Spleen (tissue), 11 donors: ENCODE measurements at regions not wholly inside any gene's neighbourhood (a gene's known extent, or its start where the extent isn't known, plus 50 kb on each side); places are given as distances from the start of the nearest gene placed in this dataset.
"Not testable (repeated sequence)": the region's sequence is repeated elsewhere in the genome, so short reads cannot be mapped to it uniquely, and the experiment has no call there.

Source experiments
- DNase-seq: peaks from one replicate; pipeline ENCODE4 v3.0.0-alpha.2; 2020
- H3K27ac ChIP-seq, 8 donors: fragments of 200-600 bp; sonication (generic) in 7 of 8; 1 replicate in 4 of 8; 2 replicates in 4 of 8; pipeline versions ENCODE4 v1.5.0 to v1.8.0; 2016 to 2021; ENCODE audit warnings: inconsistent platforms in 4 of 8, mild to moderate bottlenecking in 4 of 8, moderate library complexity in 1 of 8
- H3K27me3 ChIP-seq, 7 donors: fragments of 200-600 bp; sonication (generic) in 6 of 7; replicated peaks in 1 of 7; 1 replicate in 4 of 7; 2 replicates in 3 of 7; pipeline versions ENCODE4 v1.5.0 to v1.8.0; 2016 to 2021; ENCODE audit warnings: inconsistent platforms in 3 of 7, mild to moderate bottlenecking in 1 of 7
- H3K36me3 ChIP-seq, 6 donors: fragments of 200-600 bp; sonication (generic) in 5 of 6; 1 replicate in 4 of 6; 2 replicates in 2 of 6; pipeline versions ENCODE4 v1.5.0 to v1.8.0; 2016 to 2021; ENCODE audit warnings: inconsistent platforms in 2 of 6
- H3K4me1 ChIP-seq, 6 donors: fragments of 200-600 bp; sonication (generic) in 5 of 6; 1 replicate in 3 of 6; 2 replicates in 3 of 6; pipeline versions ENCODE4 v1.5.0 to v1.8.0; 2016 to 2021; ENCODE audit warnings: inconsistent platforms in 3 of 6
- H3K4me3 ChIP-seq, 8 donors: fragments of 200-600 bp; sonication (generic) in 7 of 8; 1 replicate in 4 of 8; 2 replicates in 4 of 8; pipeline versions ENCODE4 v1.5.0 to v1.8.0; 2016 to 2021; ENCODE audit warnings: inconsistent platforms in 4 of 8, mild to moderate bottlenecking in 4 of 8, moderate library complexity in 2 of 8
- H3K9me3 ChIP-seq, 8 donors: fragments of 200-600 bp; sonication (generic) in 7 of 8; 1 replicate in 4 of 8; 2 replicates in 4 of 8; pipeline versions ENCODE4 v1.5.0 to v1.8.0; 2016 to 2021; ENCODE audit warnings: inconsistent platforms in 4 of 8
- CTCF ChIP-seq, 11 experiments: fragments of 200-600 bp in 7 of 11; fragments of 450-650 bp in 4 of 11; sonication (generic) in 4 of 11; IDR thresholded peaks in 8 of 11; conservative IDR thresholded peaks in 3 of 11; 1 replicate in 7 of 11; 2 replicates in 4 of 11; pipeline versions ENCODE4 v1.4.0 to v1.8.0; 2016 to 2021; ENCODE audit warnings: antibody characterized with exemption in 11 of 11, inconsistent platforms in 4 of 11, mild to moderate bottlenecking in 1 of 11
- POLR2A ChIP-seq, 3 donors: fragments of 450-650 bp; IDR thresholded peaks; one replicate each; pipeline ENCODE4 v1.5.1; 2017; ENCODE audit warnings: antibody characterized with exemption in 3 of 3, mild to moderate bottlenecking in 1 of 3
- POLR2AphosphoS5 ChIP-seq, 3 donors: sonication (generic); formaldehyde crosslinking; IDR thresholded peaks; one replicate each; pipeline ENCODE4 v1.5.1; 2017; ENCODE audit warnings: antibody characterized with exemption in 3 of 3
- WGBS, 5 donors: extraction: QIAGEN DNeasy Blood & Tissue Kit in 3 of 5; methylation state at CpG; one replicate each; pipeline versions ENCODE4 v1.1.5 to v1.1.7; 2013 to 2018; 5-methylcytosine and 5-hydroxymethylcytosine counted together
- intact Hi-C: fragments of 100-400 bp; cut with DNase I; formaldehyde crosslinking; loops from one replicate; pipeline ENCODE4 v1.15.0; 2023; ENCODE audit warnings: low total_unique reads
- donor health status: healthy with polysubstance abuse.
- donor health status: DM: no; HTN: no; CAD: no; lungs with moderate emphysema.
- donor health status: DM: no; HTN: no; CAD: no.
- donor health status: Bipolar disorder and iron deficiency.
- donor health status: healthy.
- donor health status: DM: no; HTN: no; CAD: no.
- donor health status: DM: yes; HTN: yes; CAD: no.

- WGBS, 5 donors = 45 to 66% (median 46%) methylated on average over 2 of the region's 2 CpGs
- Histone ChIP-seq H3K27me3 (no peaks in the 10 kb centered on the region), H3K27ac (no peak overlapping the region), H3K4me3 (no peak overlapping the region), H3K4me1 (no peaks in the 10 kb centered on the region), H3K36me3 (no peaks in the 10 kb centered on the region), H3K9me3 (peaks cover 0 to 5% (median 0%) of the 10 kb centered on the region in 8 donors)
- intact Hi-C loops = no loop called here
- no peak for DNase-seq
- no peak for TF ChIP-seq POLR2AphosphoS5 (IDR thresholded peaks at IDR 0.05)
- TF ChIP-seq CTCF (IDR thresholded peaks at IDR 0.05 in 8 of 11, conservative IDR thresholded peaks at IDR 0.05 in 3 of 11) = no peak
- no peak for TF ChIP-seq POLR2A (IDR thresholded peaks at IDR 0.05)
These were observed 776.1 kb upstream of the SOX11 start for GRCh38 chr2:4916094-4916493.

- H3K9me3 ChIP-seq = peaks cover 0 to 10% (median 0%) of the 10 kb centered on the region in 8 donors
- intact Hi-C loops = no loop called here
- no peak overlapping the region for H3K4me3 ChIP-seq
- no peaks in the 10 kb centered on the region for H3K27me3 ChIP-seq
- no peak for TF ChIP-seq POLR2AphosphoS5 (IDR thresholded peaks at IDR 0.05)
- no peak for TF ChIP-seq POLR2A (IDR thresholded peaks at IDR 0.05)
- TF ChIP-seq CTCF (IDR thresholded peaks at IDR 0.05 in 8 of 11, conservative IDR thresholded peaks at IDR 0.05 in 3 of 11) = no peak
- no peaks in the 10 kb centered on the region for H3K36me3 ChIP-seq
- H3K27ac ChIP-seq = no peak overlapping the region
- 82 to 90% (median 83%) methylated on average over 5 of the region's 5 CpGs for WGBS, 5 donors
- DNase-seq = no peak
- H3K4me1 ChIP-seq = no peaks in the 10 kb centered on the region
These were observed 761.5 kb upstream of the SOX11 start for GRCh38 chr2:4930704-4931103.

- Histone ChIP-seq H3K27me3 (no peaks in the 10 kb centered on the region), H3K36me3 (no peaks in the 10 kb centered on the region), H3K27ac (no peak overlapping the region), H3K9me3 (peaks cover 0 to 18% (median 0%) of the 10 kb centered on the region in 8 donors), H3K4me3 (no peak overlapping the region), H3K4me1 (no peaks in the 10 kb centered on the region)
- no peak for DNase-seq
- TF ChIP-seq POLR2A (IDR thresholded peaks at IDR 0.05) = no peak
- 79 to 85% (median 83%) methylated on average over 6 of the region's 6 CpGs for WGBS, 5 donors
- intact Hi-C loops = no loop called here
These were observed 760.3 kb upstream of the SOX11 start for GRCh38 chr2:4931721-4932365.

GRCh38 chr2:4935291-4935690, 756.9 kb upstream of the SOX11 start:
- DNase-seq, H3K27ac ChIP-seq, intact Hi-C loops, H3K27me3 ChIP-seq, H3K4me3 ChIP-seq, H3K4me1 ChIP-seq, H3K36me3 ChIP-seq: not testable (repeated sequence)
- H3K9me3 ChIP-seq = peaks cover 0 to 26% (median 0%) of the 10 kb centered on the region in 8 donors
- WGBS, 5 donors = 91 to 95% (median 93%) methylated on average over 14 to 35 of the region's 35 CpGs; no CpG with 5 or more reads in 1 of the 5 donors

GRCh38 chr2:4937550-4937949, 754.6 kb upstream of the SOX11 start:
- DNase-seq = no peak
- 42 to 51% (median 44%) methylated on average over 3 of the region's 3 CpGs for WGBS, 5 donors
- H3K9me3 ChIP-seq = peaks cover 0 to 36% (median 0%) of the 10 kb centered on the region in 8 donors
- H3K27me3 ChIP-seq = no peaks in the 10 kb centered on the region
- no peaks in the 10 kb centered on the region for H3K4me1 ChIP-seq
- intact Hi-C loops = no loop called here
- TF ChIP-seq CTCF (IDR thresholded peaks at IDR 0.05 in 8 of 11, conservative IDR thresholded peaks at IDR 0.05 in 3 of 11) (no peak), POLR2A (IDR thresholded peaks at IDR 0.05) (no peak), POLR2AphosphoS5 (IDR thresholded peaks at IDR 0.05) (no peak)
- no peaks in the 10 kb centered on the region for H3K36me3 ChIP-seq
- H3K27ac ChIP-seq = no peak overlapping the region
- no peak overlapping the region for H3K4me3 ChIP-seq
